GM18870 (cell line): ENCODE measurements at regions not wholly inside any gene's neighbourhood (a gene's known extent, or its start where the extent isn't known, plus 50 kb on each side); places are given as distances from the start of the nearest gene placed in this dataset.
"Not testable (repeated sequence)": the region's sequence is repeated elsewhere in the genome, so short reads cannot be mapped to it uniquely, and the experiment has no call there.

Experiments used
- ATAC-seq: cut with Tn5 transposase; IDR thresholded peaks from one replicate; pipeline ENCODE4 v1.9.1; 2021; ENCODE audit warnings: moderate library complexity; ENCODE audit not compliant: unreplicated experiment

DNA sequence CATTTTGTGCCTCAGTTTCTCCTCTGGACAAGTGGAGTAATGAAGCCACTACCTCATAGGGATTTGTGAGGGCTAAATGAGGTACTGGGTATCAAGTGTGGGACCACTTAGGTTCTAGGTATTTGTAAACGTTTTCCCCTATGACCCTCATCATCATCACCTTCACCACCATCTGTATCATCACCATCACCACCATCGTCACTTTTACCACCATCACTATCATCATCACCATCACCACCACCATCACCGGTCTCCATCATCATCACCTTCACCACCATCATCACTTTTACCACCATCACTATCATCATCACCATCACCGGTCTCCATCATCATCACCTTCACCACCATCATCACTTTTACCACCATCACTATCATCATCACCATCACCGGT, 94.1 kb upstream of the GSE1 start:
- not testable (repeated sequence) for ATAC-seq

- ATAC-seq, result no peak
These were observed 93.4 kb upstream of the GSE1 start for GRCh38 chr16:85519540-85520231.

DNA sequence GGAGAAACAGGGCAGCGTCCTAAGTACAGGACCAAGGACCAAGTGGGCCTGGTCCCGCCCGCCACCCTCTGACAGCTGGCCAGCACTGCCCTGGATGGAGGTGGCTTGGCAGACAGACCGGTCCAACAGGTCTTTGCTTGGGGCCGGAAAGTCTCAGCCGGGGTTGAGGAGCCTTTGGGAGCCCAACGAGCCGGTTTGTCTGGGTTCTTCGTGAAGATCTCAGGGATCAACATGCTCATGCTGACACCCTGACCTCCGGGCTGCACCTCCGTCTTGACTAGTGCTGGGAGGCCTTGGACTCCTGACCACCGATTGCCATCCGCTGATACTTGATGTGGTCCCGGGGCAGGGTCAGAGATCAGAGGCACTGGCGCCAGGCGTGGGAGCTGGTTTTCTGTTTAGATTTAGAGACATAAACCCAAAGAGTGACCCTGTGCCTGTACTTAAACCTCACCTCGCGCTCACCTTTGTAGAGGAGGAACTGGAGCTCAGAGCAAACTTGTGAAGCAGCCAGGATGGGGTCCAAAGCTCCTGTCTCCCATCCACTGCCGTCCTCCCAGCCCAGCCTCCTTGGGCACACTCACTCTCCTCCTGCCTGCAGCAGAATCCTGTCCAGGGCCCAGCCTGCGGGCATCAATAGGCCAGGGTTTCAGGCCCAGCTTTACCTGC, 92.1 kb upstream of the GSE1 start:
- no peak for ATAC-seq

- no peak for ATAC-seq
These were observed 91.4 kb upstream of the GSE1 start for GRCh38 chr16:85521552-85522307.

GRCh38 chr16:85522308-85522841, 90.7 kb upstream of the GSE1 start:
- no peak for ATAC-seq

DNA sequence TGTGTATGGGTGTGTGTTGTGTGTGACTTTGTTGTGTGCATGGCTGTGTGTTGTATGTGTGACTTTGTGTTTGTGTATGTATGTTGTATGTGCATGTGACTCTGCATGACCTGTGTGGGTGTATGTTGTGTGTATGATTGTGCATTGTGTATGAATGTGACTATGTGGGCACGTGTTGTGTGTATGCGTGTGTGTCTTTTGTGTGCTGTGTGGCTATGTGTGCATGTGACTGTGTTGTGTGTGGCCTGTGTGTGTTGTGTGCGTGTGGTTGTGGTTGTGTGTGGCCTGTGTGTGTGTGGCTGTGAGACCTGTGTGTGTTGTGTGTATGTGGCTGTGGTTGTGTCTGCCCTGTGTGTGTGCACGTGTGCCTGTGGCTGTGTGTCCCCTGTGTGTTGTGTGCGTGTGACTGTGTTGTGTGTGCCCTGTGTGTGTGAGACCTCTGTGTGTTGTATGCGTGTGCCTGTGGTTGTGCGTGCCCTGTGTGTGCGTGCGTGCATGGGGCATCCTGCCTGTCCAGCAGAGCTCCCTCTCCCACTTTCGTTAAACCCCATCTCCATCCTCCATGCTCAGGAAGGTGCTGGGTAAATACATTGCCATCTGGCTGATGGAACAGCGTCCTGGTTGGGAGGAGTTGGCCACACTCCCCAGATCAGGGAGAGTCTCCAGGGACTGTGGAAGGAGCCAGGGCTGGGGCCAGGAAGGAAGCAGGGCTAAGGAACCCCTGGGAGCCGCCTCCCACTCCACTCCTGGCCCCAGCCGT, 90.1 kb upstream of the GSE1 start:
- no peak for ATAC-seq

DNA sequence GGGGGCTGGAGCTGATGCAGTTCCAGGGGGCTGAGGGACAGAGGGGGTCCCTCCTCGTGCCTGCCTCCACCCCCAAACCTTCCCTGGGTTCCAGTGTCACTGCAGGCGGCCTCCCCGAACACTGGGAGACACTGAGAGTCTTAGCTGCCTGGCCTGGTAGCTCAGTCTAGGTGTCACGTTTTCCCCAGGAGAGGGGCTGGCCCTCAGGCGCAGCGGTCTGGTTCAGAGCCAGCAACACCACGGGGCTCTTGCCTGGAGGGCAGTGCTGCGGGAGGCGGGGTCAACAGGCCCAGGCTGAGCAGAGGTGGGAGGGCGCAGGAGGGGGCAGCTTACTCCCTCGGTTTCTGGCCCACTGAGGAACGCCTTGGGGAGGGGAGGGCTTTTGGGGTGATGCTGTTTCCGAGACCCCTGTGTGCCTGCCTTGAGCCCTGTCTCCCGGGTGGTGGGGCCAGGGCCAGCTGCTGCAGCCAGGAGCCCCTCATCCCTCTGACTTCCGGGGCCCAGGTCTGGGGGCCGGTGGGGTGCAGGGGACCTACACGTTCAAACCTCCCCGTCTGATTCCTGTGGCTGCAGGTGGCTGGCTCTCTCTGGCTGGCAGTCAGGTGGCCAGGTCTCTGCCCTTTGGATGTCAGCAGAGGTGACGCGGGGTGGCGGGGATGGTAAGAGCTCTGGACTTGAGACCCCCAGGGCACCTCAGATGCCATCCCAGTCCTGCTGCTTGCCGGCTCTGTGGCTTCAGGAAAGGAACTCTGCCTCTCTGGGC, 89.3 kb upstream of the GSE1 start:
- ATAC-seq, result no peak

GRCh38 chr16:85524365-85524629, 88.8 kb upstream of the GSE1 start:
- no peak for ATAC-seq

GRCh38 chr16:85524630-85525419, 88.3 kb upstream of the GSE1 start:
- ATAC-seq, result no peak

- no peak for ATAC-seq
These were observed 87.5 kb upstream of the GSE1 start for GRCh38 chr16:85525420-85526184.

GRCh38 chr16:85526185-85526974, 86.7 kb upstream of the GSE1 start:
- ATAC-seq, result no peak

DNA sequence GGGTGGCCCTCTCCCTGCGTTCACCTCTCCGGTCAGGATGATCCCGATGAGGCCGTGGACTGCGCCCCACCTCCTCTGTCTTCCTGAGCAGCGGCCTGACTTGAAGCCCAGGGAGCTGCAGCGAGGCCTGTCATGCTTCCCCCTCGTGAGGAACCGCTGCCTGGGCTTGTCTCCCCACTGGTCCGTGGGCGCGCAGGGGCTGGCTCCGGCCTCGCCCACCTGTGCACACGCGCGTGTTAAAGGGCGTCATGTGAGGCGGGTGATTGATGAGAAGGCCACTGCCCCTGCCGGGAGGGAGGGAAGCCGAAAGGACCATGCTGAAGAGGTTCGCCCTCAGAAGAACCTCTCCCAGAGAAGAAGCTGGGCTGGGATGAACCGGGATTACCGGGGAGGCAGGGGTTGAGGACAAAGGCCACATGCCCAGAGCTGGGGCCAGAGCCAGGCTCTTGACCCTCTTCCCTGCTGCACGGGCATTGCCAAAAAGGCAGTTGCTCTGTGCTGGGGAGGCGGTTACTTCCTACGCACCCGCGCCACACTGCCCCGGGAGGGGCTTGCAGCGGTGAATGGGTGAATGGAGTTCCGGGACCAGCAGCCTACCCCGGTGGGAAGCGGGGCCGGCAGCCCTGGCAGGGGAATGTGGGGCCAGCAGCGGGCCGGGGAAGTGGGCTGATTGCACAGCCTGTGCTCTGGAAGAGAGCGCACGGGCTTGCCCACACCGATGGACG, 85.9 kb upstream of the GSE1 start:
- ATAC-seq, result no peak

- no peak for ATAC-seq
These were observed 85.3 kb upstream of the GSE1 start for GRCh38 chr16:85527767-85528297.

GRCh38 chr16:85528528-85529387, 84.4 kb upstream of the GSE1 start:
- ATAC-seq, result no peak

DNA sequence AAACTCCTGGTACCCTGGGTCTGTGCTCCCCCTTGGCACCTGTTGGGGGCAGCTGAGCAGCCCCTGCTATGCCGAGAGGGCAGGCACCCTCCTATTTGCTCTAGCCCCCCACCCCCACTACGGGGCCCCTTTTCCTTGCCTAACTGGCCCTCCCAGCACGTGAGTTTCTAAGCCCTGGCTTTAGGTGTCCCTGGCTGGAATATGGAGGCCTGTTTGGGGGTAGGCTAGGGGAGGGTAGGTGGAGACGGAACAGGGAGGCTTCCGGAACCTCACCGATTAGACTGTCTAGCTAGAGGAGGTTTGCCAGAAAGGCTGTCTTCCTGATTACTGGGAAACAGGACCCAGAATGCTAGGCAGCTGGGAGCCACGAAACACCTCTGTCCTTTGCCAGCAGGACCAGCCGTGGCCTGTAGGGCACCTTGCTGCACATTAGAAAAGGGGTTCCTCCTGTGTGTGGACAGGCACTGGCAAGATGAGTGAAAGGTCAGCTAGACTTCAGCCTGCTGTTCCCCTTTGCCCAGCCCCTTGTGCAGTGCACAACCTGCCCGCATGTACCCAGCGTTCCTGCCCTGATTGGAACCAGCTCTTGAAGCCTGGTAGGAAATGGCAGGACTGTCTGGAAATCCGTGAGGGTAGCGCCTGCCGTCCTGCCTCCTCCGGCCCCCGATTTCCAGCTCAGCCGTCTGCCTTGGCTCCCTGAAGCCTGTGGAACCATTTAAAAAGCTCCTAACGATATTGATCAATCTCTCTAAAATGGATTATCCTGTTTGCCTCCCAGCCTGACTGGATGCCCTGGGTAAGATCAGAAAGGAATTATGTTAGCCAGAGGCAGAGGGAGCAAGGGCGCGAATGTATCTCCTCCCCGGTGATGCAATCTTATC, 83.4 kb upstream of the GSE1 start:
- no peak for ATAC-seq

- no peak for ATAC-seq
These were observed 82.8 kb upstream of the GSE1 start for GRCh38 chr16:85530370-85530739.
